ENCODE measurements at regions not wholly inside any gene's neighbourhood (a gene's known extent, or its start where the extent isn't known, plus 50 kb on each side); places are given as distances from the start of the nearest gene placed in this dataset.

DNA sequence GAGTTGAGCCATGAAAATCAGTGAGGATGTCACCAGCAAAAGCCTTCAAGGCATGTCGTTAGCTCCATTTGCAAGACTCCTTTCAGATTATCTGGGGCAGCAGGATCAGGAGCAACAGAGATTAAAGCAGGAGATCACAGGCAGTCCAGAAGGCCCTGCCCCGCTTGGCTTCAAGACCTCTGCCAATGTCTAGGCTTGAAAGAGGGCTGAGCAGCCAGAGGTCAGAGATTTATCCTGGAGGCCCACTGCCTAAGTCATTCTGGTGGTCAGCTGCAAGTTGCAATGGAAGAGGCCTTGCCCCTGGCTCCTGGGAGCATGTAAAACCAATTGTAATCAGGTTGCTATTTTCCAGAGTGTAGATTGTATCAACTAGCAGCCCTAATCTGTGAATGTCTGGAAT, 416.5 kb downstream of the BCL11A start:
- DNase-seq (ENCODE audit: low spot score): no peak
- in situ Hi-C loops (cut with HindIII; ENCODE audit: low sequenced_read_pairs): no loop called here

GRCh38 chr2:60127191-60127590, 426.3 kb downstream of the BCL11A start:
- no peak for DNase-seq (ENCODE audit: low spot score)
- in situ Hi-C loops (cut with HindIII; ENCODE audit: low sequenced_read_pairs): no loop called here

- DNase-seq (ENCODE audit: low spot score): no peak
- in situ Hi-C loops (cut with HindIII; ENCODE audit: low sequenced_read_pairs): no loop called here
Observed at GRCh38 chr2:60125611-60126426, 427.6 kb downstream of the BCL11A start.

DNA sequence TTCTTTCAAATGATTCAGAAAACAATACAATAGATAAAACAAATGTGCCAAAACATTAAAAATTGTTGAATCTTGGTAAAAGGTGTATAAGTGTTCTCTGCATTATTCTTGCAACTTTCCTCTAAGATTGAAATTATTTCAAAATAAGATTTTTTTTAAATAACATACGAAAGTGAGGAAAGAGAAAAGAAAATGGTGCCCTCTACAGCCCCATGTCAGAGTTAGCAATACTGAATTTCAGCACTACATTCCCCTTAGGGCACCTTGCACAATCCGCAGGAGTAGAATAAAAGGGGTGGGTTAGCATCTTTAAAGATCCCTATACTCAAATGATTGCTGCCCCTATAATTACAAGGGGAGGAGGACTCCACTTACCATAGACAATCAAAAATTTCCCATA, 433.7 kb downstream of the BCL11A start:
- in situ Hi-C loops (cut with HindIII; ENCODE audit: low sequenced_read_pairs): no loop called here

DNA sequence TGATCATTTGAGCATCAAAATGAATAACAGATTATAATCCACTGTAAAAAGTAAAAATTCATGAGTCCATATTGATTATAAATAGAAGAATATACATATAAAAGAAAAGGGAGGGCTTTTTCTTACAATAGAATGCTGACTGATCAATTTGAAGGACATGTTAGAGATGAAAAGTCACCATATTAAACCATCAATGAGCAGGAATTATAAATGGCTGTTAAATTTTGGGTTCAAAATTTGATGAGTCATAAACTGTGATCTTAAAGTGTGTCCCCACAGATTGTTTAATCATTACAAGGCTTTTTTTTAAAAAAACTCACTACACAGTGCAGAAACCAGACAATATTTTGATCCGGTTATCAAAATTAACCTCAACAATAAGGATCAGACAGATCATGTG, 434.5 kb downstream of the BCL11A start:
- in situ Hi-C loops (cut with HindIII; ENCODE audit: low sequenced_read_pairs): no loop called here
- DNase-seq (ENCODE audit: low spot score): no peak

More for the DNA sequence above, 433.7 kb downstream of the BCL11A start:
- DNase-seq (ENCODE audit: low spot score): no peak

DNA sequence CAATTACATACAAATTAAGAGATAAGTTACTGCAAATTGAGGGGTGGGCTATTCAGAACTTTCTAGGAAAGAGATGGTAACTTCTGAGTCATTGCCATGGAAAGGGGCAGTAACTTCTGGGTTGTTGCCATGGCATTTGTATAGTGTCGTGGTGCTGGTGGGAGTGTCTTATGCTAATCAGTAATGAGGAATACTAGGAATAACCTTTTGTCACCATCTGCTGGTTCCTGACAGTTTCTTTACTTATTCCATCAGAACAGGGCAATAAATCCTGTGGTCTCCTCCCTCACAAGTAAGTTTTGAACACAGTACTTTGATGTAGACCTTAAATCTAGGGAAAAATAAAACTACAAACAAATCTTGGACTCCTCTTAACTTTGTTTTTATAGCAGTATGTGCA, 435.4 kb downstream of the BCL11A start:
- no peak for DNase-seq (ENCODE audit: low spot score)
- in situ Hi-C loops (cut with HindIII; ENCODE audit: low sequenced_read_pairs): no loop called here

- in situ Hi-C loops (cut with HindIII; ENCODE audit: low sequenced_read_pairs): no loop called here
- DNase-seq (ENCODE audit: low spot score): no peak
Observed at GRCh38 chr2:60116161-60116875, 437.1 kb downstream of the BCL11A start.

GRCh38 chr2:60109744-60110143, 443.7 kb downstream of the BCL11A start:
- no peak for DNase-seq (ENCODE audit: low spot score)
- in situ Hi-C loops (cut with HindIII; ENCODE audit: low sequenced_read_pairs): no loop called here

GRCh38 chr2:60106836-60107529, 446.5 kb downstream of the BCL11A start:
- in situ Hi-C loops (cut with HindIII; ENCODE audit: low sequenced_read_pairs): no loop called here
- peak; percentile 89 for DNase-seq (ENCODE audit: low spot score)

DNA sequence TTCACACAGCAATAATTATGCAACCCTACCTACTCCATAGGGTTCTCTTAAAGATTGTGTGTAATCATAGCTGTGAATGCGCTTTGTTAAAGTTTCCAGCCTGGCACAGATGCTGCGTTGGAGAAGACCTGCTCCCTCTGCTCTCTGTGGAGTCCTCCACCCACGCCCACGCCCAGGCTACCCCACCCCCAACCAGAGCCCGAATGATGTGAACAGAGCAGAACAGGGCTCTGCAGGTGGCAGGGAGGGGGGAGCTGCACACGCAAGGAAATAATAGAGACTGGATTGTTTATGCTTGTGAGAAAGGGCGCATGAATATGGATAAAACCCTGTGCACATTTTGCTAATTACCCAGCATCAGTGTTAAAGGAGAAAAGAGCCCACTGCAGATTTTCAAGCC, 447.5 kb downstream of the BCL11A start:
- no peak for DNase-seq (ENCODE audit: low spot score)
- in situ Hi-C loops (cut with HindIII; ENCODE audit: low sequenced_read_pairs): no loop called here

- in situ Hi-C loops (cut with HindIII; ENCODE audit: low sequenced_read_pairs): no loop called here
- DNase-seq (ENCODE audit: low spot score): peak; percentile 21
Observed at GRCh38 chr2:60104514-60105505, 448.6 kb downstream of the BCL11A start.

GRCh38 chr2:60100034-60100433, 453.4 kb downstream of the BCL11A start:
- peak; percentile 59 for DNase-seq (ENCODE audit: low spot score)
- in situ Hi-C loops (cut with HindIII; ENCODE audit: low sequenced_read_pairs): no loop called here

GRCh38 chr2:60098996-60099395, 454.5 kb downstream of the BCL11A start:
- no peak for DNase-seq (ENCODE audit: low spot score)
- in situ Hi-C loops (cut with HindIII; ENCODE audit: low sequenced_read_pairs): no loop called here

DNA sequence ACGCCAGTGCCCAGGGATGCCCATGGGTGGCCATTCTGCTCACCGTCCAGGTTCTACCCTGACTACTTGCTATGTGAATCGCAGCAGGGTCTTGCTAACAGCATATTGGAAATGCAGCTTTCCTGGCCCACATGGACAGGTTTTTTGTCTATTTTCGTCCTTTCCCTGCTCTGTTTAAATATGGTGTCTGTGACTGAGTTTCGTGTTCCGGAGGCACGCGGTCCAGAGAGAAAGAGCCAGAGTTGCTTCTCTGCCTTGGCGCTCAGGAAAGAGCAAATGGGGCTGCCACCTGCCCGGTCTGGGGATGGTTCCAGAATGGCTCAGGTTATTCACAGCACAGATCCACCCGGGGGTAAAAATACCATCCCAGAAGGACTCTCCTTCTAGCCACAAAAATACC, 456.2 kb downstream of the BCL11A start:
- in situ Hi-C loops (cut with HindIII; ENCODE audit: low sequenced_read_pairs): no loop called here
- peak; percentile 95 for DNase-seq (ENCODE audit: low spot score)

DNA sequence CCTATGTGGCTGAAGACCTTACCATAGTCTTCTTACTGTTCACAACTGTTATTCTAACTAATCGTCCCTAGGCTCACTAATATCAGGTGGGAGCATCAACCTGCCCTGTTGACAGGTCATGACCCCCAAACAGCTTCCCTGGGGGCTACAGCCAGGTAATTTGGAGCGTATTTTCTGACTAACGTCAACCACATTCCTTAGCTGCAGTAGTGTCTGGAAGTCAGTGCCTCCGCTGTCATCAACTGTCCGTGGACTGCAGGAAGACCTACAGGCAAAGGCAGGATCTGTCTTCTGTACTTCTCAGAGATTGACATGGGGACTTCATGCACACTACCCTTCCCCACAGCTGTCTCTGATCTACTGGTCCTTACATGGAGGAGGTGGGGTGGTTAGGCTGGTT, 456.9 kb downstream of the BCL11A start:
- in situ Hi-C loops (cut with HindIII; ENCODE audit: low sequenced_read_pairs): no loop called here
- DNase-seq (ENCODE audit: low spot score): no peak

DNA sequence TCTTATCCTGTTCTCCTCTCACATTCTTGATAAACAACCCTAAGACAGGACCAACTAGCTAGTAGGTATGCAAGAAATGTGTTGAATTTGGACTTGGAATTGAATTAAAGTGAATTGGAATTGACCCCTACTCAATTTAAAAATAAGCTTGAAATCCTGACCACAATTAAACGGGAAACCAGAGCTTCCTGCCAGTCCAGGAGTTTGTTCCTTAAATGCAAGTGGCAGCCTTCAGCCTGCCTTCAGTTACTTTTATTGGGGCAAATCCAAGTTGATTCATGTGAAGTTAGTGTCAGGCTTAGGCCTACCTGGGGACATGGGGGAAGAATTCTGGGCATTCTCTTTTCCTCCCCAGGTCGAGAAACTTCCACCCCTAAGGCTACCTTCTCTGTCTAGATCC, 457.6 kb downstream of the BCL11A start:
- DNase-seq (ENCODE audit: low spot score): no peak
- in situ Hi-C loops (cut with HindIII; ENCODE audit: low sequenced_read_pairs): no loop called here

DNA sequence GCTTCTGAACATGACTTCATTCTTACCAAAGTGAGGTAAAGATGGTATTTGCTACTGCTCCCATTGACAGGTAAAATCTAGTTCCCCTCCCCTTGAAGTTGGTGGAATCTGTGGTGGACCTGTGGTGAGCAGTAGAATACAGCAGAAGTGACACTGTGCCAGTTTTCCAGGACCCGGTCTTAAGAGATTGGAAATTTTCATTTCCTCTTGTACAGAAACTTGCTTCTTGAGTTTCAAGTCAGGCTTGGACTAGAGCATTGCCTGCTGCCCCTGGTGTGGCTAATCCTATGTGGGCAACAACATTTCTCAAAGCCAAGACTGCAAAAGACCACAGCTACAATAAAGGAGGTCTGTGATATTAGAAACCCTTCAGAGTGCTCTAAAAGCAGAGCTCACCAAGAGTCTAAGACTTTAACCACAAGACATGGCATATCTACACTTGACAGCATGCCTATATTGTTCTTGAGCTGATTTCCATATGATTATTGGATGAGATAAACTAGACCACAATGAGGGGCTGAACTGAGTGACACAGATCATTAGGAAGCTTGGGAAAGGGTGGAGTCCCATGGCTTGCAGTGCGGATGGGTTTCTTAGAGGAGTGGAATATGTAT, 458.1 kb downstream of the BCL11A start:
- in situ Hi-C loops (cut with HindIII; ENCODE audit: low sequenced_read_pairs): no loop called here
- no peak for DNase-seq (ENCODE audit: low spot score)

GRCh38 chr2:60094450-60094929, 459.0 kb downstream of the BCL11A start:
- DNase-seq (ENCODE audit: low spot score): no peak
- in situ Hi-C loops (cut with HindIII; ENCODE audit: low sequenced_read_pairs): no loop called here
